ENCODE measurements at regions not wholly inside any gene's neighbourhood (a gene's known extent, or its start where the extent isn't known, plus 50 kb on each side); places are given as distances from the start of the nearest gene placed in this dataset.

DNA sequence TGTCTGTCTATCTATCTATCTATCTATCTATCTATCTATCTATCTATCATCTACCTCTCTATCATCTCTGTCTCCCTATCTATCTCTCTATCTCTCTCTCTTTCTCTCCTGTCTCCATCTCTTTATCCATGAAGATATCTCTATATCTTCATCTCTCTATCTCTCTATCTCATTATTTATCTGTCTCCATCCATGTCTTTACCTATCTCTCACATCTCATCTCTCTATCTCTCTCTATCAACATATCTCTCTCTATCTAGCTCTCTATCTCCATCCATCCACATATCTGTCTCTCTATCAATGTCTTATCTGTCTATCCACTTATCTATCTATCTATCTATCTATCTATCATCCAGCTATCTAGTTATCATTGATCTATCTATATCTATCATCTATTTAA lies 292.1 kb upstream of the IRX2 start:
- TF ChIP-seq, protein P1, sequence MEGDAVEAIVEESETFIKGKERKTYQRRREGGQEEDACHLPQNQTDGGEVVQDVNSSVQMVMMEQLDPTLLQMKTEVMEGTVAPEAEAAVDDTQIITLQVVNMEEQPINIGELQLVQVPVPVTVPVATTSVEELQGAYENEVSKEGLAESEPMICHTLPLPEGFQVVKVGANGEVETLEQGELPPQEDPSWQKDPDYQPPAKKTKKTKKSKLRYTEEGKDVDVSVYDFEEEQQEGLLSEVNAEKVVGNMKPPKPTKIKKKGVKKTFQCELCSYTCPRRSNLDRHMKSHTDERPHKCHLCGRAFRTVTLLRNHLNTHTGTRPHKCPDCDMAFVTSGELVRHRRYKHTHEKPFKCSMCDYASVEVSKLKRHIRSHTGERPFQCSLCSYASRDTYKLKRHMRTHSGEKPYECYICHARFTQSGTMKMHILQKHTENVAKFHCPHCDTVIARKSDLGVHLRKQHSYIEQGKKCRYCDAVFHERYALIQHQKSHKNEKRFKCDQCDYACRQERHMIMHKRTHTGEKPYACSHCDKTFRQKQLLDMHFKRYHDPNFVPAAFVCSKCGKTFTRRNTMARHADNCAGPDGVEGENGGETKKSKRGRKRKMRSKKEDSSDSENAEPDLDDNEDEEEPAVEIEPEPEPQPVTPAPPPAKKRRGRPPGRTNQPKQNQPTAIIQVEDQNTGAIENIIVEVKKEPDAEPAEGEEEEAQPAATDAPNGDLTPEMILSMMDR (IDR thresholded peaks at IDR 0.05) = no peak
- TF ChIP-seq, protein P2, sequence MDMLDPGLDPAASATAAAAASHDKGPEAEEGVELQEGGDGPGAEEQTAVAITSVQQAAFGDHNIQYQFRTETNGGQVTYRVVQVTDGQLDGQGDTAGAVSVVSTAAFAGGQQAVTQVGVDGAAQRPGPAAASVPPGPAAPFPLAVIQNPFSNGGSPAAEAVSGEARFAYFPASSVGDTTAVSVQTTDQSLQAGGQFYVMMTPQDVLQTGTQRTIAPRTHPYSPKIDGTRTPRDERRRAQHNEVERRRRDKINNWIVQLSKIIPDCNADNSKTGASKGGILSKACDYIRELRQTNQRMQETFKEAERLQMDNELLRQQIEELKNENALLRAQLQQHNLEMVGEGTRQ (IDR thresholded peaks at IDR 0.05; ENCODE audit: borderline replicate concordance, low read depth, low read length) = no peak
- TF ChIP-seq RFX5 (IDR thresholded peaks at IDR 0.05; ENCODE audit: low read length) (no peak), TAF1 (IDR thresholded peaks at IDR 0.05; ENCODE audit: borderline replicate concordance, low read depth, low read length) (no peak), NRF1 (IDR thresholded peaks at IDR 0.05; ENCODE audit: low read depth, low read length) (no peak), POLR2AphosphoS5 (IDR thresholded peaks at IDR 0.05; ENCODE audit: low read depth, low read length) (no peak), RCOR1 (IDR thresholded peaks at IDR 0.05; ENCODE audit: low read length) (no peak), EP300 (IDR thresholded peaks at IDR 0.05; ENCODE audit: borderline replicate concordance in 1 of 2, low read depth in 1 of 2, low read length in 1 of 2) (no peak), EZH2phosphoT487 (IDR thresholded peaks at IDR 0.05; ENCODE audit: borderline replicate concordance, low read depth) (no peak), USF1 (IDR thresholded peaks at IDR 0.05; ENCODE audit: borderline replicate concordance, low read depth) (no peak), FOXM1 (IDR thresholded peaks at IDR 0.05; ENCODE audit: low read depth) (no peak), RXRA (IDR thresholded peaks at IDR 0.05; ENCODE audit: borderline replicate concordance, low read depth) (no peak)
- TF ChIP-seq, protein P3, sequence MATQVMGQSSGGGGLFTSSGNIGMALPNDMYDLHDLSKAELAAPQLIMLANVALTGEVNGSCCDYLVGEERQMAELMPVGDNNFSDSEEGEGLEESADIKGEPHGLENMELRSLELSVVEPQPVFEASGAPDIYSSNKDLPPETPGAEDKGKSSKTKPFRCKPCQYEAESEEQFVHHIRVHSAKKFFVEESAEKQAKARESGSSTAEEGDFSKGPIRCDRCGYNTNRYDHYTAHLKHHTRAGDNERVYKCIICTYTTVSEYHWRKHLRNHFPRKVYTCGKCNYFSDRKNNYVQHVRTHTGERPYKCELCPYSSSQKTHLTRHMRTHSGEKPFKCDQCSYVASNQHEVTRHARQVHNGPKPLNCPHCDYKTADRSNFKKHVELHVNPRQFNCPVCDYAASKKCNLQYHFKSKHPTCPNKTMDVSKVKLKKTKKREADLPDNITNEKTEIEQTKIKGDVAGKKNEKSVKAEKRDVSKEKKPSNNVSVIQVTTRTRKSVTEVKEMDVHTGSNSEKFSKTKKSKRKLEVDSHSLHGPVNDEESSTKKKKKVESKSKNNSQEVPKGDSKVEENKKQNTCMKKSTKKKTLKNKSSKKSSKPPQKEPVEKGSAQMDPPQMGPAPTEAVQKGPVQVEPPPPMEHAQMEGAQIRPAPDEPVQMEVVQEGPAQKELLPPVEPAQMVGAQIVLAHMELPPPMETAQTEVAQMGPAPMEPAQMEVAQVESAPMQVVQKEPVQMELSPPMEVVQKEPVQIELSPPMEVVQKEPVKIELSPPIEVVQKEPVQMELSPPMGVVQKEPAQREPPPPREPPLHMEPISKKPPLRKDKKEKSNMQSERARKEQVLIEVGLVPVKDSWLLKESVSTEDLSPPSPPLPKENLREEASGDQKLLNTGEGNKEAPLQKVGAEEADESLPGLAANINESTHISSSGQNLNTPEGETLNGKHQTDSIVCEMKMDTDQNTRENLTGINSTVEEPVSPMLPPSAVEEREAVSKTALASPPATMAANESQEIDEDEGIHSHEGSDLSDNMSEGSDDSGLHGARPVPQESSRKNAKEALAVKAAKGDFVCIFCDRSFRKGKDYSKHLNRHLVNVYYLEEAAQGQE (IDR thresholded peaks at IDR 0.05; ENCODE audit: low read depth, low read length) = no peak
